B cell (primary cell): ENCODE measurements at regions not wholly inside any gene's neighbourhood (a gene's known extent, or its start where the extent isn't known, plus 50 kb on each side); places are given as distances from the start of the nearest gene placed in this dataset.

Experiments used
- ATAC-seq: fragments of 200-7000 bp; cut with Tn5 transposase; one replicate; pipeline ENCODE4 v1.10.0; 2021; ENCODE audit warnings: low read depth, mild to moderate bottlenecking, moderate number of reproducible peaks, moderate library complexity
- CTCF ChIA-PET: fragments of 350-600 bp; sonication (Branson Sonifier 250); formaldehyde crosslinking; loops from one replicate; lab custom pipeline; 2021; ENCODE audit warnings: antibody characterized with exemption, inconsistent platforms; lab: Charles Lee
- POLR2A ChIA-PET: fragments of 350-600 bp; sonication (Branson Sonifier 250); formaldehyde crosslinking; loops from one replicate; lab custom pipeline; 2021; ENCODE audit warnings: antibody characterized with exemption; lab: Charles Lee
- DNase-seq: peaks from one replicate; pipeline ENCODE4 v3.0.0; 2013
- H2AFZ ChIP-seq: 2 replicates; pipeline ENCODE4 v1.6.1; 2012; ENCODE audit warnings: mild to moderate bottlenecking, low read depth, low read length; ENCODE audit not compliant: insufficient read depth, poor library complexity, severe bottlenecking
- H3K27ac ChIP-seq, 2 donors: 1 replicate in 1 of 2; 2 replicates in 1 of 2; pipeline ENCODE4 v1.5.1; 2012 to 2013; ENCODE audit warnings: low read length in 2 of 2, mild to moderate bottlenecking in 2 of 2, moderate library complexity in 1 of 2
- H3K27me3 ChIP-seq, 4 experiments: fragments of 200-600 bp in 1 of 4; sonication (generic) in 1 of 4; replicated peaks in 1 of 4; 1 replicate in 2 of 4; 2 replicates in 2 of 4; pipeline versions ENCODE4 v1.6.1 to v1.7.0; 2013 to 2016; ENCODE audit warnings: low read length in 3 of 4, mild to moderate bottlenecking in 2 of 4, mixed read lengths in 1 of 4, moderate library complexity in 1 of 4; ENCODE audit not compliant: insufficient read depth in 4 of 4, control insufficient read depth in 3 of 4; ENCODE audit errors: control extremely low read depth in 1 of 4
- H3K36me3 ChIP-seq, 2 experiments: replicated peaks in 1 of 2; 1 replicate in 1 of 2; 2 replicates in 1 of 2; pipeline versions ENCODE4 v1.6.1 to v1.7.1; 2013; ENCODE audit warnings: low read length in 1 of 2; ENCODE audit not compliant: insufficient read depth in 2 of 2, control insufficient read depth in 1 of 2; ENCODE audit errors: control extremely low read depth in 1 of 2, extremely low read depth in 1 of 2
- H3K4me1 ChIP-seq, 2 donors: fragments of 200-600 bp in 1 of 2; sonication (generic) in 1 of 2; 1 replicate in 1 of 2; 2 replicates in 1 of 2; pipeline versions ENCODE4 v1.5.1 to v1.6.1; 2013 to 2017; ENCODE audit warnings: low read length in 2 of 2; ENCODE audit not compliant: control insufficient read depth in 2 of 2, insufficient read depth in 2 of 2
- H3K4me2 ChIP-seq: replicated peaks from 2 replicates; pipeline ENCODE3; 2012; ENCODE audit warnings: mild to moderate bottlenecking, low read depth, low read length; ENCODE audit not compliant: poor library complexity, severe bottlenecking
- H3K4me3 ChIP-seq, 5 experiments: fragments of 200-600 bp in 1 of 5; sonication (generic) in 1 of 5; 1 replicate in 3 of 5; 2 replicates in 2 of 5; pipeline versions ENCODE4 v1.5.1 to v1.7.0; 2011 to 2016; ENCODE audit warnings: low read length in 4 of 5, mild to moderate bottlenecking in 4 of 5, low read depth in 2 of 5, control low read depth in 1 of 5, moderate library complexity in 1 of 5; ENCODE audit not compliant: insufficient read depth in 1 of 5; ENCODE audit errors: control extremely low read depth in 1 of 5, extremely low read depth in 1 of 5
- H3K79me2 ChIP-seq: fragments of 200-600 bp; sonication (generic); one replicate; pipeline ENCODE4 v1.6.0; 2016; ENCODE audit warnings: low read length; ENCODE audit not compliant: control insufficient read depth, insufficient read depth
- H3K9ac ChIP-seq: fragments of 200-600 bp; sonication (generic); 2 replicates; pipeline ENCODE4 v1.6.1; 2017; ENCODE audit warnings: mild to moderate bottlenecking, low read length, moderate library complexity
- H3K9me3 ChIP-seq, 3 donors: one replicate each; pipeline versions ENCODE4 v1.6.1 to v1.7.1; 2013; ENCODE audit warnings: low read length in 2 of 3; ENCODE audit not compliant: control insufficient read depth in 2 of 3, insufficient read depth in 1 of 3; ENCODE audit errors: control extremely low read depth in 1 of 3
- H4K20me1 ChIP-seq: 2 replicates; pipeline ENCODE4 v1.6.0; 2012; ENCODE audit warnings: mild to moderate bottlenecking, low read length; ENCODE audit not compliant: insufficient read depth, control insufficient read depth, poor library complexity, severe bottlenecking
- H3K27ac Mint-ChIP-seq: one replicate; pipeline ENCODE4 v1.8.0; 2021; ENCODE audit warnings: mixed read lengths
- H3K27me3 Mint-ChIP-seq: one replicate; pipeline ENCODE4 v1.8.0; 2021; ENCODE audit warnings: mixed read lengths
- H3K4me1 Mint-ChIP-seq: one replicate; pipeline ENCODE4 v1.8.0; 2021; ENCODE audit warnings: mixed read lengths
- H3K4me3 Mint-ChIP-seq: one replicate; pipeline ENCODE4 v1.8.0; 2021; ENCODE audit warnings: mixed read lengths
- H3K9me3 Mint-ChIP-seq: one replicate; pipeline ENCODE4 v1.8.0; 2022; ENCODE audit warnings: mixed read lengths; ENCODE audit not compliant: insufficient read depth
- EZH2 ChIP-seq: IDR thresholded peaks from 2 replicates; pipeline ENCODE4 v1.6.1; 2012; ENCODE audit warnings: borderline replicate concordance, low read depth, mild to moderate bottlenecking, moderate library complexity, low read length; ENCODE audit not compliant: insufficient read depth, poor library complexity, severe bottlenecking
- WGBS: methylation state at CpG from one replicate; pipeline ENCODE4 v1.1.5; 2013; ENCODE audit warnings: missing lambda C conversion rate; ENCODE audit not compliant: insufficient coverage; 5-methylcytosine and 5-hydroxymethylcytosine counted together
- intact Hi-C: fragments of 100-400 bp; cut with micrococcal nuclease; formaldehyde crosslinking; loops from one replicate; pipeline ENCODE4 v1.10.0; 2022
- TF ChIP-seq, protein P1 (sequence below): fragments of 200-600 bp; IDR thresholded peaks from one replicate; pipeline ENCODE4 v1.8.0; 2022; ENCODE audit warnings: antibody characterized with exemption, mild to moderate bottlenecking

DNA sequence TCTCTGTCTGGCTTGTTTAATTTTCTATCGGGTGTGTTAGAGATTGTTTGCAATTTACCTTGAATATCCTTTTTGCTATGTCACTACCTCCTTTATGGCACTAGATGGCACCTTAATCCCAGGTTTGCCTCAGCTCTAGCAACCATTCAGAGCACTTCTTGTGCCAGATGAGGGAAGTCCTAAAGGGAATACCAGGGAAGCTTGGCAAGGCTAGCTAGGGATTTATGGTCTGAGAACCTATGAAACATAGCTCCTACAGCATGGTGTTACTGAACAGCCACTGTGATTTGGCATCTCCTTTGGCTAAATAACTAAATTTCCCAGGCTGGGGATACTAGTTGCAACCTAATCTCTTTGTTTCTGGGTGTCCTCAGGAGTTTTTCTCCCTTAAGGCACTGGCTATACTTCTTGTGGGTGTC is 69.0 kb upstream of the VOPP1 start:
- H3K9ac ChIP-seq: no peak overlapping the region
- ChIA-PET POLR2A (no interaction called here), CTCF (interaction anchor here (0.5 to 8.5 kb wide), 16 partner anchors 10 to 908 kb away, joined by 3 to 121 read pairs (median 4); partner anchors contain the start of gene NIPSNAP2)
- intact Hi-C loops: no loop called here
- WGBS: no CpG with 5 or more reads among the region's 1 CpG
- Mint-ChIP-seq H3K4me1 (peaks cover 5% of the 10 kb centered on the region), H3K27ac (no peak overlapping the region), H3K4me3 (no peak overlapping the region), H3K9me3 (peaks cover 2% of the 10 kb centered on the region), H3K27me3 (peaks cover 4% of the 10 kb centered on the region)
- H2AFZ ChIP-seq: no peak overlapping the region
- peaks cover 5 to 7% of the 10 kb centered on the region in 2 donors for H3K4me1 ChIP-seq
- H3K9me3 ChIP-seq: no peaks in the 10 kb centered on the region
- no peaks in the 10 kb centered on the region for H3K79me2 ChIP-seq
- ATAC-seq (peak; percentile 79), DNase-seq (peak; percentile 74)
- H3K27me3 ChIP-seq: no peaks in the 10 kb centered on the region
- H3K36me3 ChIP-seq: no peaks in the 10 kb centered on the region
- no peak overlapping the region for H3K4me3 ChIP-seq
- H3K4me2 ChIP-seq: peak overlapping the region; percentile 15
- H4K20me1 ChIP-seq: no peaks in the 10 kb centered on the region
- TF ChIP-seq EZH2: no peak
- TF ChIP-seq, protein P1, sequence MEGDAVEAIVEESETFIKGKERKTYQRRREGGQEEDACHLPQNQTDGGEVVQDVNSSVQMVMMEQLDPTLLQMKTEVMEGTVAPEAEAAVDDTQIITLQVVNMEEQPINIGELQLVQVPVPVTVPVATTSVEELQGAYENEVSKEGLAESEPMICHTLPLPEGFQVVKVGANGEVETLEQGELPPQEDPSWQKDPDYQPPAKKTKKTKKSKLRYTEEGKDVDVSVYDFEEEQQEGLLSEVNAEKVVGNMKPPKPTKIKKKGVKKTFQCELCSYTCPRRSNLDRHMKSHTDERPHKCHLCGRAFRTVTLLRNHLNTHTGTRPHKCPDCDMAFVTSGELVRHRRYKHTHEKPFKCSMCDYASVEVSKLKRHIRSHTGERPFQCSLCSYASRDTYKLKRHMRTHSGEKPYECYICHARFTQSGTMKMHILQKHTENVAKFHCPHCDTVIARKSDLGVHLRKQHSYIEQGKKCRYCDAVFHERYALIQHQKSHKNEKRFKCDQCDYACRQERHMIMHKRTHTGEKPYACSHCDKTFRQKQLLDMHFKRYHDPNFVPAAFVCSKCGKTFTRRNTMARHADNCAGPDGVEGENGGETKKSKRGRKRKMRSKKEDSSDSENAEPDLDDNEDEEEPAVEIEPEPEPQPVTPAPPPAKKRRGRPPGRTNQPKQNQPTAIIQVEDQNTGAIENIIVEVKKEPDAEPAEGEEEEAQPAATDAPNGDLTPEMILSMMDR: peak; percentile 90
- H3K27ac ChIP-seq: no peak overlapping the region

DNA sequence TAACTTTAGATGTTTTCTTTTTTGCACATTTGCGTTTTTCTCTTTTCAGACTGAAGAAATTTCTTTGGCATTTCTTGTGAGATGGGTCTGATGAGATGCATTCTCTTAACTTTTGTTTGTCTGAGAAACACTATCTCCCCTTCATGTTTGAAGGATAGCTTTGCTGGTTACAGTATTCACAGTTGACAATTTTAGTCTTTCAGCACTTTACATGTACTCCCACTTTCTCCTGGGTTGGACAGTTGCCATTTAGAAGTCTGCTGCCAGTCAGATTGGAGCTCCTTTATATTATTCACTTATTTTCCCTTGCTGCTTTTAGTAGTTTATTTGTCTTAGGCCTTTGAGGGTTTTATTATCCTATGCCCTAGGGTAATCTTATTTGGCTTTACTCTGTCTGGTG is 67.3 kb upstream of the VOPP1 start:
- no peak for DNase-seq
- WGBS: no CpG with 5 or more reads among the region's 1 CpG
- Histone ChIP-seq H3K4me2 (no peak overlapping the region), H2AFZ (no peak overlapping the region), H3K4me1 (peaks cover 5 to 7% of the 10 kb centered on the region in 2 donors), H4K20me1 (no peaks in the 10 kb centered on the region), H3K79me2 (no peaks in the 10 kb centered on the region), H3K9me3 (no peaks in the 10 kb centered on the region), H3K36me3 (no peaks in the 10 kb centered on the region), H3K27ac (no peak overlapping the region), H3K27me3 (no peaks in the 10 kb centered on the region), H3K9ac (no peak overlapping the region), H3K4me3 (no peak overlapping the region)
- ChIA-PET POLR2A (no interaction called here), CTCF (interaction anchor here (1.0 to 8.5 kb wide), 4 partner anchors 9 to 435 kb away, joined by 3 to 121 read pairs (median 6); no protein-coding TSS in a partner anchor)
- TF ChIP-seq EZH2: no peak
- TF ChIP-seq, protein P1: no peak
- no peak for ATAC-seq
- Mint-ChIP-seq H3K4me3 (no peak overlapping the region), H3K9me3 (peaks cover 2% of the 10 kb centered on the region), H3K4me1 (peaks cover 5% of the 10 kb centered on the region), H3K27me3 (peaks cover 4% of the 10 kb centered on the region), H3K27ac (no peak overlapping the region)
- intact Hi-C loops: no loop called here
